Activated CD8-positive, alpha-beta memory T cell treated with anti-CD3 and anti-CD28 coated beads, Interleukin-2, amount 10 ng/mL, durations not matched to agents 7 days and 5 days (primary cell): ENCODE measurements at regions not wholly inside any gene's neighbourhood (a gene's known extent, or its start where the extent isn't known, plus 50 kb on each side); places are given as distances from the start of the nearest gene placed in this dataset.

Experiments used
- ATAC-seq: fragments of 150-1000 bp; cut with Tn5 transposase; one replicate; pipeline ENCODE4 v1.10.0; 2021; ENCODE audit warnings: moderate library complexity
- CTCF ChIA-PET: fragments of 350-600 bp; sonication (Branson Sonifier 250); formaldehyde crosslinking; loops from one replicate; lab custom pipeline; 2021; ENCODE audit warnings: antibody characterized with exemption; lab: Charles Lee
- DNase-seq: peaks from one replicate; pipeline ENCODE4 v3.0.0-alpha.2; 2020
- H3K27ac Mint-ChIP-seq: one replicate; pipeline ENCODE4 v1.8.0; 2021; ENCODE audit warnings: mild to moderate bottlenecking, mixed read lengths
- H3K27me3 Mint-ChIP-seq: one replicate; pipeline ENCODE4 v1.8.0; 2021; ENCODE audit warnings: mixed read lengths
- H3K36me3 Mint-ChIP-seq: one replicate; pipeline ENCODE4 v1.8.0; 2021; ENCODE audit warnings: mild to moderate bottlenecking, mixed read lengths
- H3K4me1 Mint-ChIP-seq: one replicate; pipeline ENCODE4 v1.8.0; 2021; ENCODE audit warnings: mixed read lengths
- H3K4me3 Mint-ChIP-seq: one replicate; pipeline ENCODE4 v1.8.0; 2021; ENCODE audit warnings: mild to moderate bottlenecking, moderate library complexity, mixed read lengths
- H3K9me3 Mint-ChIP-seq: one replicate; pipeline ENCODE4 v1.8.0; 2022; ENCODE audit warnings: low read depth, mixed read lengths

DNA sequence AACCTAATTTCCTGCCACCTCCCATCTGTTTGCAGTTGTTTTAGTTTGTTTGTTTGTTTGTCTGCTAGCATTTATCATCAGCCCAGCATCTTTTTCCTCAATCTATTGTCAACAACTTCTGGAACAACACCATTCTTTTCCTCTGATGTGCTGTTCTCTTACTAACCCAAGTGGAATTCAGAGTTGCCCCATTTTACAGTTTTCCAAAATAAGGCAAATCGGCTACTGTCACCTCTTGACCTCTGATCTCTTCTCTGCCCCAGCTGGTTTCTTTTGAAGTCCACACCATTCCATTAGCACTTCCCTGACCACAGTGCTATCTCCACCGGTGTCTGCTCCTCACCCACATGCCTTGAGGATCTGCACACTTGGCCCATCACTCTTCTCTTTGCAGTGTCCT lies 102.4 kb downstream of the EFNB2 start:
- ATAC-seq (no peak), DNase-seq (no peak)
- no peaks in the 10 kb centered on the region for H3K27me3 Mint-ChIP-seq
- H3K27ac Mint-ChIP-seq = no peak overlapping the region
- H3K4me1 Mint-ChIP-seq = no peaks in the 10 kb centered on the region
- no peaks in the 10 kb centered on the region for H3K36me3 Mint-ChIP-seq
- CTCF ChIA-PET = no interaction called here
- H3K4me3 Mint-ChIP-seq = no peak overlapping the region
- no peaks in the 10 kb centered on the region for H3K9me3 Mint-ChIP-seq

DNA sequence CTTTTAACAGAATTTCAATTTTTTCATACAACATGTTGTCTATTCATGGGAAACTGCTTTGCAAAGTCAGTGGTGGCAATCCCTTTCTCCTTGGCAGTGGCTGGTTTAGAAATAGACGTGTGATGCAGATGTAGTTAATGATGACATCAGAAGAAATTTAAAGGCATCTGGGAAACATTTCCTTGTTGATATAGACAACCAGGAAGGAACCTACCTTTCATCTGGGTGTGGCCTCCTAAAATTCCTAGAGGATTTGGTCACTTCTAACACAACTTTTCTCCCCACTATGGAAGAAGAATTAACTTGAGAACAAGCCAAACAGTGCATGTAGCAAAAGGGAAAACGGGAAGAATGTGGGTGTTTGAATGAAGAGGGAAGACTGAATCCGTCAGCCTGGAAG lies 102.8 kb downstream of the EFNB2 start:
- no peak for DNase-seq
- no peak for ATAC-seq
- H3K27me3 Mint-ChIP-seq = no peaks in the 10 kb centered on the region
- no peak overlapping the region for H3K27ac Mint-ChIP-seq
- no peaks in the 10 kb centered on the region for H3K4me1 Mint-ChIP-seq
- CTCF ChIA-PET = no interaction called here
- no peaks in the 10 kb centered on the region for H3K9me3 Mint-ChIP-seq
- H3K36me3 Mint-ChIP-seq = no peaks in the 10 kb centered on the region
- no peak overlapping the region for H3K4me3 Mint-ChIP-seq

DNA sequence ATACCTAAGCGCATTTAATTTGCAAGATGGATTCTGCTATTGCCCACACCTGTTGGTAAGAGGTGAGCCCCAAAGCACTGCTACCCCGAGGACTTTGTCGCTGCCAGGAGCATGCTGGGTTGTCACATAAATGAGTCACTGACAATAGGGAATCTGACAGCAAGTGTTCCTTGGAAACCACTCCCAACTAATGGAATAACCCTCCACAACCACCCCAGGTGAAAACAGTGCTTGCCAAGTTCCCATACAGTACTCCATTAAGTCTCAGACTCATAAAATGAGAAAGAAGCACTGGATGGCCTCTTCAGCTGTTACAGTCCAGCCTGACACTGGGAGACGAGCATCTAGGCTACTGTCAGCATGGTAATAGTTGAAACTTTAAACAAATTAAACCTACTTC lies 108.6 kb downstream of the EFNB2 start:
- CTCF ChIA-PET = no interaction called here
- Mint-ChIP-seq H3K27me3 (no peaks in the 10 kb centered on the region), H3K4me3 (no peak overlapping the region), H3K9me3 (no peaks in the 10 kb centered on the region), H3K4me1 (no peaks in the 10 kb centered on the region), H3K36me3 (no peaks in the 10 kb centered on the region), H3K27ac (no peak overlapping the region)
- ATAC-seq = no peak
- DNase-seq = no peak

DNA sequence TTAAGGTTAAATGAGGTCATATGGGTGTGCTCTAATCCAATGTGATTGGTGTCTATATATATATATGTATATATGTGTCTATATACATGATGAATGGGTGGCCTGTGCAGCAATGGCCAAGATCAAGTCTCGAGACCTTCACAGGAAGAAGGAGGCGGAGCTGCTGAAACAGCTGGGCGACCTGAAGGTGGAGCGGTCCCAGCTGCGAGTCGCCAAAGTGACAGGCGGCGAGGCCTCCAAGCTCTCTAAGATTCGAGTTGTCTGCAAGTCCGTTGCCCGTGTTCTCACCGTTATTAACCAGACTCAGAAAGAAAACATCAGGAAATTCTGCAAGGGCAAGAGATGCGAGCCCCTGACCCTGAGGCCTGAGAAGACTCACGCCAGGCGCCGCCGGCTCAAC lies 109.8 kb downstream of the EFNB2 start:
- no peaks in the 10 kb centered on the region for H3K4me1 Mint-ChIP-seq
- no peak for DNase-seq
- no peaks in the 10 kb centered on the region for H3K9me3 Mint-ChIP-seq
- no peak overlapping the region for H3K4me3 Mint-ChIP-seq
- ATAC-seq = no peak
- CTCF ChIA-PET = no interaction called here
- H3K36me3 Mint-ChIP-seq = no peaks in the 10 kb centered on the region
- no peaks in the 10 kb centered on the region for H3K27me3 Mint-ChIP-seq
- H3K27ac Mint-ChIP-seq = no peak overlapping the region

DNA sequence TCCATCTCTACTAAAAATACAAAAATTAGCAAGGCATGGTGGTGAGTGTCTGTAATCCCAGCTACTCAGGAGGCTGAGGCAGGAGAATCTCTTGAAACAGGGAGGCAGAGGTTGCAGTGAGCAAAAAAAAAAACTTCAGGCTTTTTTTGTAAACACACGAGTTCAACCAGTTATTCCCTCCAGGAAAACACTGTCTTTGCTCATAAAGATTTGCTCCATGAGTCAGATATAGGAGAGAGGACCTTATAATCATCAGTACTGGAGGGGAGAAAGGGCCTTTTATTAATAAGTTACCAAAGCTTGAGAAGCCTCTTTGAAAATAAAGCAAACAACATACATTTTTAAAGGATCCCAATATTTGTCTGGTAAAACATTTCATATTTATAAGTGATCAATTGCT lies 110.7 kb downstream of the EFNB2 start:
- Mint-ChIP-seq H3K9me3 (no peaks in the 10 kb centered on the region), H3K27ac (no peak overlapping the region), H3K27me3 (no peaks in the 10 kb centered on the region), H3K4me3 (no peak overlapping the region), H3K4me1 (no peaks in the 10 kb centered on the region), H3K36me3 (no peaks in the 10 kb centered on the region)
- DNase-seq (no peak), ATAC-seq (no peak)
- CTCF ChIA-PET = no interaction called here

DNA sequence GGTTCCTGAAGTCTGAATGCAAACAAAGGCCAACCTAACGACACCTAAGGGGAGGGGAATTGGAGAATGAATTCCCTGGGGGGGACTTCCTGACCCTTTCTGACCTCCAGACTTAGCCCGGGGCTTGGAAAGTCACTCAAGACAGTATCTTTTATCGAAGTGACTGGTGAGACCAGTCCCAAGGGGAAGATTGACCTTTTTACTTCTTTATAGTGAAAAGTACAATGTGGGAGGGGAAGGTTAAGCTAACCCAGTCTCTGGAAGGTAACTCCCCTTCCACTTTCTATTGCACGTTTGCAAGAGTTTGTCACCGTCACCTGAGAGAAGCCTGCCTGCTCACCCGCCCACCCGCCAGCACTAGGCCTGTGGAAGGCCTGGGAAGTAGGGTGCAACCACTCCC lies 111.9 kb downstream of the EFNB2 start:
- Mint-ChIP-seq H3K27ac (no peak overlapping the region), H3K9me3 (no peaks in the 10 kb centered on the region), H3K27me3 (peaks cover 1% of the 10 kb centered on the region), H3K4me3 (no peak overlapping the region), H3K36me3 (no peaks in the 10 kb centered on the region), H3K4me1 (no peaks in the 10 kb centered on the region)
- ATAC-seq (no peak), DNase-seq (no peak)
- CTCF ChIA-PET = no interaction called here

DNA sequence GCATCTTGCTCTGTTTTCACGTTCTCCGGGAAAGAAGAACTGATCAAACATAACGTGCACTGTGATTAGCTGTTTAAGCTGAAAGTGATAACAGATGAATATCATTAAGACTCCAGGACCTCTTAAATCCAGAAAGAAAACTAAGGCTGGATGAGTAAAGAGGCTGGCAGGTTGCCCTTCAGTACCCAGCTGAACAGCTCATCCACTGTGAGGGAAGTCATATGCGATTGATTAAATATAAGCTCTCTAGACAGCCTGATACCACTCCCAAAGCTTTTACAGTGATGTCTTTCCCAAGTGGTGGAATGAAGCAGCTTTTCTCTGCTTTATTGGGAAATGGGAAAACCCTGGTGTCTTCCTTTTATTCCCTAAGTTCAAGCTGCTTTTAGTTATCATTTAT lies 116.9 kb downstream of the EFNB2 start:
- DNase-seq (no peak), ATAC-seq (no peak)
- Mint-ChIP-seq H3K27me3 (peaks cover 11% of the 10 kb centered on the region), H3K36me3 (no peaks in the 10 kb centered on the region), H3K9me3 (no peaks in the 10 kb centered on the region), H3K4me1 (no peaks in the 10 kb centered on the region), H3K27ac (no peak overlapping the region), H3K4me3 (no peak overlapping the region)
- CTCF ChIA-PET = no interaction called here

DNA sequence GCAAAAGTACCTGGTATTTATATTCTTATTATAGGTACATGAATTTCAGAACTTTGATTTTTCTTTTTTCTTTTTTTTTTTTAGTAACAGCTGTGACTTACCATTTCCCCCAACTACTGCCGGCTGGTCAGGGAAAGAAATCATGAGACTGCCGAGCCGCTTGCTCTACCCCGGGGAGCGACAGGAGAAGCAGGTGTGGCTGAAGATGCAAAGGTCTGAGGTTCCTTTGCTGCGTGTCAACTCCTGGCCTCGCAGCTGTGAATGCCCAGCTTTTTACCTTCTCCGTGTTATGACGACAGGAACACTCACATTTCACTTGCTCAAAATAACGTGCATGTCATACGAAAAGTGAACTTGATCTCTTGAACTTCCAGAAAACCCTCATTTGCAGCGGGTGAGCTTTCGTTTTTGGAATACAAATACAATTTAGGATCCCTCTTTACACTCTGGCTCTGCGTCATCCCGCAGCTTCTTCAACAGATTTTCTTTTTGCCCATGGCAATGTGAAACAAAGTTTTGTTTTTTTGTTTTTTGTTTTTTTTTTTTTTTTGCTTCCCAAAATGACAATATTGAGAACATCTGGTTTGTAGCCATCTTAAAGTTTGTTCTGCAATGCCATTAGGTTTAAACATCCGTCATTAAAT lies 117.9 kb downstream of the EFNB2 start:
- CTCF ChIA-PET = no interaction called here
- Mint-ChIP-seq H3K27ac (no peak overlapping the region), H3K27me3 (peaks cover 11% of the 10 kb centered on the region), H3K4me1 (no peaks in the 10 kb centered on the region), H3K36me3 (no peaks in the 10 kb centered on the region), H3K4me3 (peak overlapping the region; percentile 10), H3K9me3 (no peaks in the 10 kb centered on the region)
- ATAC-seq = no peak
- no peak for DNase-seq

DNA sequence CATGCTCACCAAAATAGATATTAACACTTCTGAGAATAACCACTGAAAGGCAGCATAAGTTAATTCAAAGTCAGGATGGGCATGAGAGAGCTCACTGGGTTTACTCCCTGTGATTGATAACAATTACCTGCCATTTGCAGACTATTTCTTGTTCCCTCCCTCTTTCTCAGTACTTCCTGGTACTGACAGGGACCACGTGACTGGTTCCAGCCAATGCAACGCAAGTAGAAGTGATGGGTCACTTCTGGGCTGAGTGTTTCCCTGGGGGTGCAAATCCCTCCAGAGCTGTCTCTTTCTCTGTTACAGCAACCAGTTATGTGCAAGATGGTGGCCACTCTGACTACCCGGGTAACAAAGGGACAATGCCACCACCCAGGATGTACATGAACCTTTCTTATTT lies 118.8 kb downstream of the EFNB2 start:
- Mint-ChIP-seq H3K9me3 (no peaks in the 10 kb centered on the region), H3K27me3 (peaks cover 11% of the 10 kb centered on the region), H3K36me3 (no peaks in the 10 kb centered on the region), H3K4me3 (no peak overlapping the region), H3K4me1 (no peaks in the 10 kb centered on the region), H3K27ac (no peak overlapping the region)
- CTCF ChIA-PET = no interaction called here
- no peak for ATAC-seq
- no peak for DNase-seq

DNA sequence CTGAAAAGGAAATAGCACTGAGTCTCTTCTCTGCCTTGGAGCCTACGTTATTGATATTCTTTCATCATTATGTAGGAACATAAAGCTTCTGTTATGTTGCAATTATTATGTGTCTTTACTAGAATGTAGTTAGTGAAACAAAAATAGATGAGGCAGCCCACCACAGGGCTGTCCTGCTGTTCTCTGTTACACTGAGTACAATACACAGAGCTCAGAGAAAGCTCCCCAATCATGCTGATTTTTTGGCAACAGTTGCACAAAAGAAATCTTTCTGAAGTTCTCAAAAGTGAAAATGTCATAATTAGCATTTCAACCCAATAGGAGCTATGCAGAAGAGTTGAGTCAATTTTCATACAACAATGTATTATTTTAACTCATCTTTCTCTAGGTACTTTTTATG lies 119.5 kb downstream of the EFNB2 start:
- CTCF ChIA-PET = no interaction called here
- Mint-ChIP-seq H3K9me3 (no peaks in the 10 kb centered on the region), H3K27me3 (peaks cover 11% of the 10 kb centered on the region)

DNA sequence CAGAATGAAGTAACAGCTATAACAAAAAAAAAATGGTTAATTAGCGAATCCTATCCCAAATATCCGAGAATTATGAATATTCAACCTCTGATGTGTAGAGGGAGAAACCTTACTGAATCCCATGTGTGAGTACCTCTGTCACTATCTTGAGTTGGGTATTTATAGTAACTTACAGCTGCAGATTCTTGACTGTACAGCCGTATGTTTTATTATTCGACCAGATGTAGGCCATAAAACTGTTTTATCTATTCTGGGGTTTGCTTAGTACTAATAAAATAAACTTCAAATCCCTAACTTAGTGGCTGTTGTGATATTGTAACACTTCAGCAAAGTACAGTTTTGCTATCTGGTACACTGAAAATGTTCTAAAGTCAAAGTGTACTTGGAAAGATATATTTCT lies 120.0 kb downstream of the EFNB2 start:
- no peak for DNase-seq
- Mint-ChIP-seq H3K36me3 (no peaks in the 10 kb centered on the region), H3K27ac (no peak overlapping the region), H3K9me3 (no peaks in the 10 kb centered on the region), H3K27me3 (peaks cover 11% of the 10 kb centered on the region), H3K4me1 (no peaks in the 10 kb centered on the region), H3K4me3 (no peak overlapping the region)
- ATAC-seq = no peak
- CTCF ChIA-PET = no interaction called here

More for the DNA sequence above, 119.5 kb downstream of the EFNB2 start:
- ATAC-seq (no peak), DNase-seq (no peak)
- Mint-ChIP-seq H3K36me3 (no peaks in the 10 kb centered on the region), H3K4me1 (no peaks in the 10 kb centered on the region), H3K4me3 (no peak overlapping the region), H3K27ac (no peak overlapping the region)

DNA sequence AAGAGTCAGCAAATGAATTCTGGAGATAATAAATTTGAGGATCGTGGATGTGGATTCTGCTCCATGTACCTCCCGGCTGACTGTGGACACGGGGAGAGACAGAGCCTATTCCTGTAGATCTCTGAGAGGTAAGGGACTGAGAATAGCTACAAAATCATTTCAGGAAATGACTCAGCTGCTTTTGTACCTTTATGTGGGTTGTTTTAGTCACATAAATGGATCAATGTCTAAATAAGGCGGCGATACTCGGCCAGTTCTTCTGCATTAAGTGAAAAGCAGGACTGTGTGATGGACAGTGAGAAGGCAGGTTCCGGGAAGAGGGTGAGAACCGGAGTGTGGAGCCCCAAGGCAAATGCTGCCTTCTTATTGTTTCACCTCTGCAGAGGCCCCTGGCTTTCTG lies 128.1 kb downstream of the EFNB2 start:
- Mint-ChIP-seq H3K36me3 (no peaks in the 10 kb centered on the region), H3K9me3 (peaks cover 2% of the 10 kb centered on the region), H3K4me1 (peaks cover 1% of the 10 kb centered on the region), H3K27me3 (no peaks in the 10 kb centered on the region), H3K4me3 (no peak overlapping the region), H3K27ac (no peak overlapping the region)
- no peak for ATAC-seq
- CTCF ChIA-PET = no interaction called here
- no peak for DNase-seq

DNA sequence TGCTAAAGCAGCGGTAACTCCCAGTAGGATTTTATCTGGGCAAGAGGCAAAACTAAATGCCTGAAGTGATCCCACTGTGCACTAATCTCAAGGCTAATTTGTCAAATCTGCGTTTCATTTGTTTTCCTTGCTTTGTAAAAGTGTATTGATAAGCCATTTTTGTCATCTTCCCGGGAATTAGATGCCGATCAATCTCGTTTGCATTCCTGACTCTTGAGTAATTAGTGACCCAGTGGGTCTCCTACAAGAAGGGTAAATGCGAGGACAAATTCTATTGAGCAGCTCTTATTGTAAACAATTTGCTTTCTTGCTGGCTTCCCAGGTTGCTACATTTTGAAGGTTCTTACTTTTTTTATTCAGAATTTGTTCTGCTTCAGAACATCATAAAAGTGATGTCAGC lies 129.7 kb downstream of the EFNB2 start:
- Mint-ChIP-seq H3K27me3 (no peaks in the 10 kb centered on the region), H3K36me3 (no peaks in the 10 kb centered on the region), H3K4me3 (no peak overlapping the region), H3K9me3 (peaks cover 2% of the 10 kb centered on the region), H3K27ac (no peak overlapping the region), H3K4me1 (peaks cover 1% of the 10 kb centered on the region)
- CTCF ChIA-PET = no interaction called here
- no peak for DNase-seq
- ATAC-seq = no peak

DNA sequence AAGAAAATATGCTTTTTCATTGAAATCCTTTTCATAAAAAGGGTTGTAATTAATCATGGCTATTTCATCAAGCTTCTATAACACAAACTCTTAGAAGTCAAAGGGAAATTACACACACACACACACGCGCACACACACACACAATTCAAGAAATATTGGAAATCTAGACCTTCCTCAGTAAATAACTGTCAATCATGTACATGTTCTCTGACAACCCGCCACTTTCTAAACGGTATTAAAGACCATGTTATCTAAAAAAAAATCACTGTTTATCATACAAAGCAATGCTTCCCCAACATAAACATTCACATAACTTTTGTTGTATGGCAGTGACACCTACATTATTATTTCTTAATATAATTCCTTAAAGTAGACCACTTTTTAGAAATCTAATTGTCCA lies 132.2 kb downstream of the EFNB2 start:
- no peaks in the 10 kb centered on the region for H3K9me3 Mint-ChIP-seq
- H3K36me3 Mint-ChIP-seq = no peaks in the 10 kb centered on the region
- H3K27ac Mint-ChIP-seq = no peak overlapping the region
- DNase-seq = no peak
- CTCF ChIA-PET = no interaction called here
- no peaks in the 10 kb centered on the region for H3K27me3 Mint-ChIP-seq
- H3K4me3 Mint-ChIP-seq = no peak overlapping the region
- H3K4me1 Mint-ChIP-seq = no peaks in the 10 kb centered on the region
- ATAC-seq = no peak

DNA sequence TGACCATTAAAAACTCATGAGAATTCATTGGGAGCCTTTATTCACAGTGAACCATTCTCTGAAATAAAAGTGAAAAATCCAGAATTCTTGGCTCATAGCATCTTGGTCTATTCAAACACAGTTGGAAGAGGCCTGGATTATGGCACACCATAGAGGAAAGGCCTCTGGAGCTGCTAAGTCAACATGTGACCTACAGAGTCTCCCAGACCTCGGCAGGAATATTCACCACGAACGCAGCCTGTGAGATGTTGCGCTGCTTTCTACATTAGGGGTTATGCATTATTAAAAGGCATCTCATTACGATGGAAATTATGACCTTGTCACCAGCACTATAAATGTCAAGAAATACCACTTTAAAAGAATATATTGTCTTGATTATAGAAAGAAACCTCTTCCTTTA lies 132.6 kb downstream of the EFNB2 start:
- Mint-ChIP-seq H3K36me3 (no peaks in the 10 kb centered on the region), H3K9me3 (no peaks in the 10 kb centered on the region), H3K4me3 (no peak overlapping the region), H3K27me3 (no peaks in the 10 kb centered on the region), H3K4me1 (no peaks in the 10 kb centered on the region), H3K27ac (no peak overlapping the region)
- CTCF ChIA-PET = no interaction called here
- ATAC-seq (no peak), DNase-seq (no peak)
